ENCODE measurements at regions not wholly inside any gene's neighbourhood (a gene's known extent, or its start where the extent isn't known, plus 50 kb on each side); places are given as distances from the start of the nearest gene placed in this dataset.
"Not testable (repeated sequence)": the region's sequence is repeated elsewhere in the genome, so short reads cannot be mapped to it uniquely, and the experiment has no call there.

DNA sequence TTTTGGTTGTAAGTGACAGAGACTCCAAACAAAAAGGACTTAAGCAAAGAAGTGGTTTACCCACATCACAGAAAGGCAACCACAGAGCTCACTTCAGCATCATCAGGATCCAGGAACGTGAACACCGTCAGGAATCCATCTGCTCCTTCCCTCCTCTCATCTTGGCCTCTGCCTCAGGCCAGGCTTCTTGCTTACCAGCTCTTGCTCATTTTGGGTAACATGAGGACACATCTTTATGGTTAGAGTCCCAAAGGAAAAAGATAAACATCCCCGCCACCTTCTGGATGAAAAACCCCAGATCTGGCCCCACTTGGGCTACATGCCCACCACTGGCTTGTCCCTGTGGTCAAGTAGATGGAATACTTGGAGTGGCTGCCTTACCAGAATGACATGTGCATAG is 176.8 kb upstream of the RPL34 start:
- H3K27ac ChIP-seq (ENCODE audit: insufficient read depth, low read depth, low read length, poor library complexity, severe bottlenecking), result no peak overlapping the region
- WGBS, 2 experiments, result 97% methylated on average over 3 of the region's 3 CpGs
- no peak overlapping the region for H3K4me3 ChIP-seq (ENCODE audit: insufficient read depth, low read depth, low read length)
- no peaks in the 10 kb centered on the region for H3K36me3 ChIP-seq (ENCODE audit: control insufficient read depth, insufficient read depth, low read length)
- H3K4me1 ChIP-seq (ENCODE audit: control insufficient read depth, insufficient read depth, low read length), result no peaks in the 10 kb centered on the region
- H3K9me3 ChIP-seq (ENCODE audit: control insufficient read depth, low read length), result no peaks in the 10 kb centered on the region
- H3K27me3 ChIP-seq (ENCODE audit: control insufficient read depth, insufficient read depth, low read length, poor library complexity, severe bottlenecking), result no peaks in the 10 kb centered on the region

DNA sequence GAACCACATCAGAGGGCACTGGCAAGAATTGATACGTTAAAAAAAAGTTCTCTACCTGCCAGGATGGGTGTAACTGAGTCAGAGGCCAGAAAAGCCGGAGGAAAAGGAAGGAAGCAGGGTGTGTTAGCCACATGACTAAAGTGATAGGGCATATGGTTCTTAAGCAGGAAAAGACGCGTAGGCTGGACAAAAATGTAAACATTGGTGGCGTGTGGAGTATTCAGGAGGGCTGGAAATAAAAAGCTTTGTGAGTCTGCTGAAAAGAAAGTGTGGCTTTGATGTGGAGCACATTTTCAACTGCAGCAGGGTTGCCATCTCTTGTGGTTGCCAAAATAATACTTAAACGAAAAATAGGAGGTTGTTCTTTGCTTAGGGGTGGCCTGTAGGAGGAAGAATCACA is 186.5 kb upstream of the RPL34 start:
- Histone ChIP-seq H3K4me3 (ENCODE audit: insufficient read depth, low read depth, low read length) (no peak overlapping the region), H3K27me3 (ENCODE audit: control insufficient read depth, insufficient read depth, low read length, poor library complexity, severe bottlenecking) (no peaks in the 10 kb centered on the region), H3K36me3 (ENCODE audit: control insufficient read depth, insufficient read depth, low read length) (no peaks in the 10 kb centered on the region), H3K27ac (ENCODE audit: insufficient read depth, low read depth, low read length, poor library complexity, severe bottlenecking) (no peak overlapping the region), H3K4me1 (ENCODE audit: control insufficient read depth, insufficient read depth, low read length) (no peaks in the 10 kb centered on the region), H3K9me3 (ENCODE audit: control insufficient read depth, low read length) (no peaks in the 10 kb centered on the region)
- WGBS, 2 experiments, result 75 to 86% methylated on average over 6 of the region's 6 CpGs

DNA sequence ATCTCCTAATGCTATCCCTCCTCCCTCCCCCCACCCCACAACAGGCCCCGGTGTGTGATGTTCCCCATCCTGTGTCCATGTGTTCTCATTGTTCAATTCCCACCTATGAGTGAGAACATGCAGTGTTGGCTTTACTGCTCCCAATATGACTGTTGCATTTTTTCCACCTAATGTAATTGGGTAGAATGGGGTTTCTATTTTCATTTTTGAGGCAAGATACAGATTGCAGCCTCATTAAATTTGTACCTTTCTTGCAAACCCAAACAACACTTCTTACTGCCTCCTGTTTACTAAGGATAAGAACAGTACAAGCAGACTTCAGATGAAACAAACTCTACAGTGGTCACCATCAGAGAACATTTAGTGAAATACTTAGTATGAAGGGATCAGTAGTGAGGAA is 187.0 kb upstream of the RPL34 start:
- not testable (repeated sequence) for H3K36me3 ChIP-seq (ENCODE audit: control insufficient read depth, insufficient read depth, low read length); H3K4me3 ChIP-seq (ENCODE audit: insufficient read depth, low read depth, low read length); H3K9me3 ChIP-seq (ENCODE audit: control insufficient read depth, low read length); H3K27me3 ChIP-seq (ENCODE audit: control insufficient read depth, insufficient read depth, low read length, poor library complexity, severe bottlenecking); H3K4me1 ChIP-seq (ENCODE audit: control insufficient read depth, insufficient read depth, low read length); H3K27ac ChIP-seq (ENCODE audit: insufficient read depth, low read depth, low read length, poor library complexity, severe bottlenecking)
- 83% methylated on average over 1 of the region's 1 CpG; no CpG with 5 or more reads in 1 of the 2 experiments for WGBS, 2 experiments

DNA sequence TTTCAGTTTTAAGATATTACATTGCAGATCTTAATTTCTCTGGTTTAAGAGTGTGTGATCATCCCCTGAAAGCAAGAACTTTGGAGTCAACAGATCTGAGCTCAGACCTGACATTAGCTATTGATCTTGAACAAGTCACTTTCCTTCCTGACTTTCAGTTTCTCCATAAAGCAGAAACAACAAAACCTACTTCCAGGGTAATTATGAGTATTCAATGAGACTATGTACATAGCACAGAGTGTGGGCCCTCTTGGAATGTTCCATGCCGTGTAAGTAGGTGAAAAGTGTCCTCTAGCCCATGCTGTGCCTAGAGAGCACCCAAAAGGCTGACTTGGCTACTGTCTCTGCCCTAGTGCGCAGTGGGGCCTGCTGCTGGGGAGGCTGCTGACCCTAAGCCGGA is 188.0 kb upstream of the RPL34 start:
- no peaks in the 10 kb centered on the region for H3K9me3 ChIP-seq (ENCODE audit: control insufficient read depth, low read length)
- H3K36me3 ChIP-seq (ENCODE audit: control insufficient read depth, insufficient read depth, low read length), result no peaks in the 10 kb centered on the region
- WGBS, 2 experiments, result 91 to 95% methylated on average over 3 of the region's 3 CpGs
- H3K27me3 ChIP-seq (ENCODE audit: control insufficient read depth, insufficient read depth, low read length, poor library complexity, severe bottlenecking), result no peaks in the 10 kb centered on the region
- H3K4me3 ChIP-seq (ENCODE audit: insufficient read depth, low read depth, low read length), result no peak overlapping the region
- no peak overlapping the region for H3K27ac ChIP-seq (ENCODE audit: insufficient read depth, low read depth, low read length, poor library complexity, severe bottlenecking)
- H3K4me1 ChIP-seq (ENCODE audit: control insufficient read depth, insufficient read depth, low read length), result no peaks in the 10 kb centered on the region

DNA sequence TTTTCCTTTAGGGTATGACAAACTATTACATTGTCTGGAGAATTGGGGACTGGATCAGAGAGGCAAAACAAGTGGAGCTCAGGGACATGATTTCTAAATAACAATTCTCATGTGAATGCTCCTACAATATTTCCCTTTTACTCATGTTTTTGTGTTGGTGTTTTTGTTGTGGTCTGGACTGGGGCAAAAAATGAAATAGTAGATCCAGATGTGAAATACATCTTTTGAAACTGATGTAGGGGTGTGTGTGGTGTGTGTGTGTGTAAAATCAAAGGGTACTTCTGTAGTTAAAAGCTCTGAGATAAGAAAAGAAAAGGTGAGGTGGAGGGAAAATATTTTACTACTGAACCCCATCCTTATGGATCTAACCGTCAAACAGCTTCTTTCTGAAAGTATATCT is 188.4 kb upstream of the RPL34 start:
- H3K9me3 ChIP-seq (ENCODE audit: control insufficient read depth, low read length), result no peaks in the 10 kb centered on the region
- H3K27me3 ChIP-seq (ENCODE audit: control insufficient read depth, insufficient read depth, low read length, poor library complexity, severe bottlenecking), result no peaks in the 10 kb centered on the region
- WGBS, 2 experiments, result 100% methylated on average over 1 of the region's 1 CpG; no CpG with 5 or more reads in 1 of the 2 experiments
- no peak overlapping the region for H3K4me3 ChIP-seq (ENCODE audit: insufficient read depth, low read depth, low read length)
- H3K4me1 ChIP-seq (ENCODE audit: control insufficient read depth, insufficient read depth, low read length), result no peaks in the 10 kb centered on the region
- no peaks in the 10 kb centered on the region for H3K36me3 ChIP-seq (ENCODE audit: control insufficient read depth, insufficient read depth, low read length)
- H3K27ac ChIP-seq (ENCODE audit: insufficient read depth, low read depth, low read length, poor library complexity, severe bottlenecking), result no peak overlapping the region

DNA sequence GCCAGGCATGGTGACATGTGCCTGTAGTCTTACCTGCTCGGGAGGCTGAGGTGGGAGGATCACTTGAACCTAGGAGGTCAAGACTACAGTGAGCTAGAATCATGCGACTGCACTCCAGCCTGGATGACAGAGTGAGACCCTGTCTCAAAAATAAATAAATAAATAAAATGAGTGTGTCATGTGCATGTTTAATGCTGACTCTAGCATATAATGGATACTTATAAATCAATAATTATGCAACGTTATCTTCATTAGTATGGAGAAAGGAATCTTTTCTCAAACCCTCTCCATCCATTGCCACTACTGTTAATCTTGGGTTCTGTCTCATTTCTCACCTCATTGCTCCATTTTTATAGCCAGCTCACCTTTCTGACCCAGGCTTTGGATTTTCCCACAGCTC is 189.5 kb upstream of the RPL34 start:
- Histone ChIP-seq H3K4me3 (ENCODE audit: insufficient read depth, low read depth, low read length) (no peak overlapping the region), H3K9me3 (ENCODE audit: control insufficient read depth, low read length) (no peaks in the 10 kb centered on the region), H3K36me3 (ENCODE audit: control insufficient read depth, insufficient read depth, low read length) (no peaks in the 10 kb centered on the region), H3K27ac (ENCODE audit: insufficient read depth, low read depth, low read length, poor library complexity, severe bottlenecking) (no peak overlapping the region), H3K27me3 (ENCODE audit: control insufficient read depth, insufficient read depth, low read length, poor library complexity, severe bottlenecking) (no peaks in the 10 kb centered on the region), H3K4me1 (ENCODE audit: control insufficient read depth, insufficient read depth, low read length) (no peaks in the 10 kb centered on the region)
- WGBS, 2 experiments, result 96 to 97% methylated on average over 2 of the region's 3 CpGs

DNA sequence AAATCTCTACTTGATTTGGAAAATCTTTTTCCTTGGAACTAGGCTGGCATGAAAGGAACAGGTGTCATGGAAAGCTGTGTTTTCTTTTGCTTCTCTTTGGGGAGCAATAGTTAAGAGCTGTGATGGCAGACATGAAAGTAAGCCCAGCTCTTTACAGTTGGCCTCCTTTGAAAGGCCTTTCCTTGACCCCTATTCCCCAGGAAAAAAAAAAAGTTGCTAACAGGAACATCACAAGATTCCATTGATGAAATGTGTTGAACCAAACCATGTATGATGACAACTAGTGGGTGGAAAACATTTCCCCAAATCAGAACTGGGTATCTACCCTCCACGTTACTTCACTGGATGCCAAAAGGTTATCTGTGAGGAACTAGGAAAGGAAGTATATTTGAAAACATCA is 190.7 kb upstream of the RPL34 start:
- WGBS, 2 experiments, result 94 to 100% methylated on average over 1 of the region's 1 CpG
- no peaks in the 10 kb centered on the region for H3K9me3 ChIP-seq (ENCODE audit: control insufficient read depth, low read length)
- H3K36me3 ChIP-seq (ENCODE audit: control insufficient read depth, insufficient read depth, low read length), result no peaks in the 10 kb centered on the region
- H3K4me1 ChIP-seq (ENCODE audit: control insufficient read depth, insufficient read depth, low read length), result no peaks in the 10 kb centered on the region
- H3K4me3 ChIP-seq (ENCODE audit: insufficient read depth, low read depth, low read length), result no peak overlapping the region
- H3K27ac ChIP-seq (ENCODE audit: insufficient read depth, low read depth, low read length, poor library complexity, severe bottlenecking), result no peak overlapping the region
- H3K27me3 ChIP-seq (ENCODE audit: control insufficient read depth, insufficient read depth, low read length, poor library complexity, severe bottlenecking), result no peaks in the 10 kb centered on the region

DNA sequence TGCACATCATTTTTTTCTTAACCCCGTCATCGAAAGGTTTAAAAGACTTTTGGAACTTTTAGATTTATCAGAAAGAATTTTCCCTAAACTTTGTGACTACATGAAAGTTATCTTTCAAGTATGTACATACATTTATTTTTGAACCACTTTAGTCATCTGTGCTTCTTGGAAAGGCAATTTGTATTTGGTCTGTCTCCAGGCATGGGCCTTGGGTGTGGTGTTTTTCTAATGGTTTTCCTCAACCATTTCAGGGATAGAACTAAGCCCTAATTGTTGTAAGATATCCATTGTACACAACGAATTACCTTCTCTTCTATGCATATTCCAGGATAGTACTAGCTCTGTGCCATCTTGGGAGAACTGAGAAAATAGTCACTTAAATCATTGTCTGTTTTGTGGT is 191.5 kb upstream of the RPL34 start:
- Histone ChIP-seq H3K4me1 (ENCODE audit: control insufficient read depth, insufficient read depth, low read length) (no peaks in the 10 kb centered on the region), H3K36me3 (ENCODE audit: control insufficient read depth, insufficient read depth, low read length) (no peaks in the 10 kb centered on the region), H3K27ac (ENCODE audit: insufficient read depth, low read depth, low read length, poor library complexity, severe bottlenecking) (no peak overlapping the region), H3K9me3 (ENCODE audit: control insufficient read depth, low read length) (no peaks in the 10 kb centered on the region), H3K4me3 (ENCODE audit: insufficient read depth, low read depth, low read length) (no peak overlapping the region), H3K27me3 (ENCODE audit: control insufficient read depth, insufficient read depth, low read length, poor library complexity, severe bottlenecking) (no peaks in the 10 kb centered on the region)
- 87 to 100% methylated on average over 3 of the region's 3 CpGs for WGBS, 2 experiments

DNA sequence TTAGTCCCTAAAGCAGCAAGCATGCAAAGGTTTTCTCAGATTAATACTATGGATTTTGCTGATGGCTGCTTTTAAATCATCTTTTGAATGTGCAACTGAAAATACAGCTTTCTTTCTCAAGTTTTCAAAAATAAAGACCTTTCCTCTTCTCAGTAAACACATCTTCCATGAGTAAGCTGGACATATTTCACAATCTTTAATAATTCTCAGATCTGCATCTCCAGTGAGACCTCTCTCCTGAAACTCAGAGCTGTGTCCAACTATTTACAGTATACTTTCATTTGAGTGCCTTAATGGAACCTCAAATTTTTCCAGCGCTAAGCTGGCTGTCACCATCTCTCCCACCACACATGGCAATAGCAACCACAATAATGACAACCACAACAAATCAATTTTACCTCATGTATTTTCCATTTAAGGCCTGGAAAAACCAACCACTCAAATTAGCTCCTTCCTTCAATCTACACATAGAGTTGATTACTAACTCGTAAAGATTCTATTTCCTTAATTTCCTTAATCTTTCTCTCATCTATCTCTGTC is 192.4 kb upstream of the RPL34 start:
- 92 to 97% methylated on average over 2 of the region's 2 CpGs for WGBS, 2 experiments
- no peak overlapping the region for H3K4me3 ChIP-seq (ENCODE audit: insufficient read depth, low read depth, low read length)
- no peaks in the 10 kb centered on the region for H3K27me3 ChIP-seq (ENCODE audit: control insufficient read depth, insufficient read depth, low read length, poor library complexity, severe bottlenecking)
- no peaks in the 10 kb centered on the region for H3K9me3 ChIP-seq (ENCODE audit: control insufficient read depth, low read length)
- H3K27ac ChIP-seq (ENCODE audit: insufficient read depth, low read depth, low read length, poor library complexity, severe bottlenecking), result no peak overlapping the region
- H3K36me3 ChIP-seq (ENCODE audit: control insufficient read depth, insufficient read depth, low read length), result no peaks in the 10 kb centered on the region
- no peaks in the 10 kb centered on the region for H3K4me1 ChIP-seq (ENCODE audit: control insufficient read depth, insufficient read depth, low read length)

DNA sequence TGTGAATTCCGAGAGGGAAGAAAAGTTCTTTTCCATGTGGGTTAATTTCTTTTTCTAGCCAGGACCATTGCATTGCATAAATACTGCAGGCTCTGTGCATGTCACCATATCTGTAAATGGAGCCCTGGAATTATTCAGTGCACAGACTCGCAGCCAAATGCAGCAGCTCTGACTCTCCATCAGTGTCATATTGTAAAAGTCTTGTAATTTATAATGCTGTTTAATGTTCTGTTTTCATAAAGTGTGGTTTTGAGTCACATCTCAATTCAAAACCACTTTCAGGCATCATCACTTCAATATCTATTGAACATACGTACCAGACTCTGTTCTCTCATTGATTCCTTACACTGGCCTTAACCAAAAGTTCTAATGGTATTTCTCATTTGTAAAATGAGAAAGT is 193.9 kb upstream of the RPL34 start:
- no peaks in the 10 kb centered on the region for H3K4me1 ChIP-seq (ENCODE audit: control insufficient read depth, insufficient read depth, low read length)
- no peak overlapping the region for H3K27ac ChIP-seq (ENCODE audit: insufficient read depth, low read depth, low read length, poor library complexity, severe bottlenecking)
- H3K36me3 ChIP-seq (ENCODE audit: control insufficient read depth, insufficient read depth, low read length), result no peaks in the 10 kb centered on the region
- H3K9me3 ChIP-seq (ENCODE audit: control insufficient read depth, low read length), result no peaks in the 10 kb centered on the region
- H3K27me3 ChIP-seq (ENCODE audit: control insufficient read depth, insufficient read depth, low read length, poor library complexity, severe bottlenecking), result no peaks in the 10 kb centered on the region
- no peak overlapping the region for H3K4me3 ChIP-seq (ENCODE audit: insufficient read depth, low read depth, low read length)
- 91 to 97% methylated on average over 2 to 3 of the region's 3 CpGs for WGBS, 2 experiments

DNA sequence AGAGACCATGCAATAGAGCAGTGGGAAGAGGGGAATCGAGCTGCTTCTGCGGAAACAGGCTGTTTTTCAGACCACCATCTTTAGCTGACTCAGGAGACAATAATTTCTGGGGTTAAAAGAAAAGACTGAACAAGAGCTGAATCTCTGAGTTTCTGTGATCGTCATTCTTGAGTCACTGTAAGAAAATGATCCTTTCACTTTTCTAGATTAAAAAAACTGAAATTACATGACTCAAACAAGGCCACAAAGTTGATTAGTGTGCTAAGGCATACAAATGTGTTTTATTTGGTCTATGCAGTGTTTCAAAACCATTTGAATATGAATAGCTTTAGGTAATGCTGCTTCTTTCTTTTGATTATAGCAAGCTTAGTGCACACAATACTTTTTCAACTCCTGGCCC is 194.4 kb upstream of the RPL34 start:
- Histone ChIP-seq H3K27ac (ENCODE audit: insufficient read depth, low read depth, low read length, poor library complexity, severe bottlenecking) (no peak overlapping the region), H3K36me3 (ENCODE audit: control insufficient read depth, insufficient read depth, low read length) (no peaks in the 10 kb centered on the region), H3K9me3 (ENCODE audit: control insufficient read depth, low read length) (no peaks in the 10 kb centered on the region), H3K4me3 (ENCODE audit: insufficient read depth, low read depth, low read length) (no peak overlapping the region), H3K27me3 (ENCODE audit: control insufficient read depth, insufficient read depth, low read length, poor library complexity, severe bottlenecking) (no peaks in the 10 kb centered on the region), H3K4me1 (ENCODE audit: control insufficient read depth, insufficient read depth, low read length) (no peaks in the 10 kb centered on the region)
- WGBS, 2 experiments, result 93 to 94% methylated on average over 3 of the region's 3 CpGs

Measured in ectodermal cell (in vitro differentiated cells).